Large intestine (tissue), 3 donors: ENCODE measurements at regions not wholly inside any gene's neighbourhood (a gene's known extent, or its start where the extent isn't known, plus 50 kb on each side); places are given as distances from the start of the nearest gene placed in this dataset.

ENCODE experiments used
- DNase-seq, 2 donors: peaks; one replicate each; pipeline versions ENCODE4 v3.0.0 to v3.0.0-alpha.2; 2013
- H3K27ac ChIP-seq: one replicate; pipeline ENCODE4 v1.5.1; 2013; ENCODE audit warnings: low read length
- H3K27me3 ChIP-seq: 2 replicates; pipeline ENCODE4 v1.6.1; 2013; ENCODE audit warnings: low read length; ENCODE audit not compliant: control insufficient read depth, insufficient read depth
- H3K36me3 ChIP-seq: 2 replicates; pipeline ENCODE4 v1.6.1; 2013; ENCODE audit warnings: low read length; ENCODE audit not compliant: control insufficient read depth, insufficient read depth
- H3K4me1 ChIP-seq: one replicate; pipeline ENCODE4 v1.6.1; 2013; ENCODE audit warnings: low read length; ENCODE audit not compliant: control insufficient read depth, insufficient read depth
- H3K4me3 ChIP-seq: one replicate; pipeline ENCODE4 v1.5.1; 2013; ENCODE audit warnings: low read length
- H3K9me3 ChIP-seq: one replicate; pipeline ENCODE4 v1.6.1; 2013; ENCODE audit warnings: mild to moderate bottlenecking, low read depth, low read length, moderate library complexity; ENCODE audit not compliant: control insufficient read depth
- WGBS: methylation state at CpG from one replicate; pipeline ENCODE4 v1.1.5; 2013; ENCODE audit warnings: low lambda C conversion rate; ENCODE audit not compliant: insufficient coverage; 5-methylcytosine and 5-hydroxymethylcytosine counted together

GRCh38 chr2:109070290-109070689 is 58.7 kb upstream of the SH3RF3 start:
- no peaks in the 10 kb centered on the region for H3K9me3 ChIP-seq
- DNase-seq: no peak
- H3K4me3 ChIP-seq: no peak overlapping the region
- no peaks in the 10 kb centered on the region for H3K27me3 ChIP-seq
- H3K36me3 ChIP-seq: no peaks in the 10 kb centered on the region
- H3K4me1 ChIP-seq: peaks cover 47% of the 10 kb centered on the region
- WGBS: no CpG with 5 or more reads among the region's 6 CpGs
- H3K27ac ChIP-seq: peak overlapping the region; percentile 84

DNA sequence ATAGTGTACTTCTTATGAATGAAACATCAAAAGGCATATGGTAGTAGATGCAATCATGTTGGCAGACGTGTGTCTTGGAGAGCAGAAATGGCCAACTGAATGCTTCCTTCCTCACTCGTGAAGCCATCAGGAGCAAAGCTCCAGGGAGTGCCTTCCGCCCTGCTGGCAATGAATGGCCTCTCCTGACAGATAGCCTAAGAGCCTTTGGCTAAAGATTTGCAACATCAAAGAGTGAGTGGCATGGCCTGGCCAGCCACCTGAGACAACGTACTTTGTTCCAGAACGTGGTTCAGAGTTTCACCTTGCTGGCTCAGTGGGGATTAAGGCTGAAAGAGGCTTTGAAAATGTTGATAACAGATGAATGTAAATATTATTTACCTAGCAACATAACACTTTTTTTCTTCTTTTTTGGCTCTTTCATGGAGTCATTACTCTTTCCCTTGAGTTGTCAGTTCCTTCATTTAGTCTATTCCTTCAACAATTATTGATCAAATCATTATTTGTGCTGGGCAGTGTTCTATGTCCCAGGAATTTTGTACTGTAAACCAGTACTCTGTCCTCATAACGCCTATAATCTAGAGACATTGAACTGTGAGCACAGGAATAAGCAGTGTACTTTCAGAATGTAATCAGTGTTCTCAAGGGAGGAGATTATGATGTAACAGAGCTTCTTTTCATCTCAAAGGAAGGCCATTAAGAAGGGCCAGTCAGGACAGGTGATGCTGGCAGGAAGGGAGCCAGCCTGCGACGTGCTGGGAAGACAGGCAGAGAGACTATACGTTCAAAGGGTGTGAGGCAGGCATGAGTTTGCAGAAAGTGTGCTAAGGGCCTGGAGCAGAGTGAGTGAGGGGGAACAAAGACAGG is 59.4 kb upstream of the SH3RF3 start:
- Histone ChIP-seq H3K4me3 (no peak overlapping the region), H3K27me3 (no peaks in the 10 kb centered on the region), H3K4me1 (peaks cover 54% of the 10 kb centered on the region), H3K27ac (peak overlapping the region; percentile 84), H3K36me3 (no peaks in the 10 kb centered on the region), H3K9me3 (no peaks in the 10 kb centered on the region)
- peak; percentile 82 to 92 for DNase-seq
- WGBS: 11% methylated on average over 1 of the region's 9 CpGs

DNA sequence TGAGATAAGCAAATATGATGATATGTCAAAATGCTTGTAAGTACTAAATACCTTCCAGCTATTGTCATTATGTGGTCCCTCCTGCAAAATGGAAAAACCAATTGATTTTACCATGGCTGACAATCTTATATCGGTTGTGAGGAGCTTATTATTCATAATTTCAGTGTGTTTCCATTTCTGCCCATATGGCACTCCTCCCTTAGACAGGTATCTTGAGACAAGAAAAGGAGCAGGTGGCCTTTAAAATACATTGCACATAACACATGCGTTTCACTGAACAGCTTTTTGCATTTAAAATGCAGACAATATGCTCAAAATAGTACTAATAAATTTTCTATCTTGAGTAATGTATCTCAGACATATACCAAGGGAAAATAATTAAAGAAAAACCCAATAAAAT is 60.2 kb upstream of the SH3RF3 start:
- H3K9me3 ChIP-seq: no peaks in the 10 kb centered on the region
- no peak for DNase-seq
- peaks cover 57% of the 10 kb centered on the region for H3K4me1 ChIP-seq
- H3K27me3 ChIP-seq: no peaks in the 10 kb centered on the region
- no peaks in the 10 kb centered on the region for H3K36me3 ChIP-seq
- H3K27ac ChIP-seq: peak overlapping the region; percentile 84
- no peak overlapping the region for H3K4me3 ChIP-seq
- no CpG with 5 or more reads among the region's 2 CpGs for WGBS

DNA sequence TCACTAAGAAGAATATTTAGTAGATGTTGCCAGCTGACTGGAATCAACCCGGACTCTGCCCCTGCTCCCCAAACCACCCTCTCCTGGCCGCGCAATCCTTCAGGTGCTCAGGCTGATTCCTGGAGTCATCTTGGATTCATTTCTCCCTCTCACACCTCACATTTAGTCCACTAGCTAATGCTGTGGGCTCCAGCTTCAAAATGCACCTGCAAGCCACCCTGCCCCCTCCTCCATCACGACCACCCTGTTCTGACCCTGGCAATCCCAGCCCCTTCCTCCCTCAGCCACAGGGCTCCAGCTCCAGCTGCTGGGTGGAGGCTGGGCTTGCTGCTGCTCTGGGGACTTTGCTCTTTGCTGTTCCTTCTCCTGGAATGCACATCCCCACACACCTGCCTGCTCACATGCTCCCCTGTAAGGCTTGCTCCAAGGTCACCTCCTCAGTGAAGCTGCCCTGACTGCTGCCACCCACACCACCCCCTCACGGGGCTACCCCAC is 61.3 kb upstream of the SH3RF3 start:
- Histone ChIP-seq H3K9me3 (no peaks in the 10 kb centered on the region), H3K36me3 (no peaks in the 10 kb centered on the region), H3K4me1 (peaks cover 66% of the 10 kb centered on the region), H3K27me3 (no peaks in the 10 kb centered on the region), H3K27ac (peak overlapping the region; percentile 84), H3K4me3 (no peak overlapping the region)
- no CpG with 5 or more reads among the region's 5 CpGs for WGBS
- DNase-seq: peak; percentile 75 to 91

- H3K4me3 ChIP-seq: no peak overlapping the region
- no peak for DNase-seq
- peaks cover 71% of the 10 kb centered on the region for H3K4me1 ChIP-seq
- H3K27me3 ChIP-seq: no peaks in the 10 kb centered on the region
- 100% methylated on average over 1 of the region's 19 CpGs for WGBS
- peak overlapping the region; percentile 84 for H3K27ac ChIP-seq
- no peaks in the 10 kb centered on the region for H3K36me3 ChIP-seq
- H3K9me3 ChIP-seq: no peaks in the 10 kb centered on the region
Observed at GRCh38 chr2:109066917-109067597, 61.9 kb upstream of the SH3RF3 start.

DNA sequence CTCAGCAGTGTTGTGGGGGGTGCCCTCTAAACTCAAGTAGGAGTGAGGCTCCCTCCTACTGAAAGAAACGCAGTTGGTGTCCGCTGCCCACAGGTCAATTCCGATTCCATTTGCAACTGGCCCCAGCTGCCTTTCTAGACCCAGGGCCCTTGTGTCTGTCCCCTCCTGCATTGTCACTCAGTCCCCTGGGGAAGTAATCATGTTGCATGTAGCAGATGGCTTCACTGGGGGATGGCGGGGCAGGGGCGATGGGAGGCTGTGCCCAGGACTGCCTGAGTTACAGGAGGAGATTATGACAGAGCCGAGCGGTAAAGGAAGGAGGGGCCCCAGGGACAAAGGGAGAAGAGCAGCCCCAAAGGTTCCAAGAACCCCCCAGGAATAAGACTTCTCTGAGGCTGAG is 62.5 kb upstream of the SH3RF3 start:
- no peak for DNase-seq
- H3K4me1 ChIP-seq: peaks cover 76% of the 10 kb centered on the region
- H3K27me3 ChIP-seq: no peaks in the 10 kb centered on the region
- peak overlapping the region; percentile 84 for H3K27ac ChIP-seq
- WGBS: no CpG with 5 or more reads among the region's 7 CpGs
- no peaks in the 10 kb centered on the region for H3K36me3 ChIP-seq
- no peak overlapping the region for H3K4me3 ChIP-seq
- no peaks in the 10 kb centered on the region for H3K9me3 ChIP-seq

GRCh38 chr2:109065391-109065734 is 63.6 kb upstream of the SH3RF3 start:
- no CpG with 5 or more reads among the region's 7 CpGs for whole genome bisulfite sequencing
- no peaks in the 10 kb centered on the region for H3K9me3 ChIP-seq
- no peaks in the 10 kb centered on the region for H3K27me3 ChIP-seq
- H3K27ac ChIP-seq: peak overlapping the region; percentile 38
- DNase-seq: no peak
- peaks cover 78% of the 10 kb centered on the region for H3K4me1 ChIP-seq
- H3K36me3 ChIP-seq: no peaks in the 10 kb centered on the region
- no peak overlapping the region for H3K4me3 ChIP-seq

- H3K36me3 ChIP-seq: no peaks in the 10 kb centered on the region
- H3K27me3 ChIP-seq: no peaks in the 10 kb centered on the region
- WGBS: 80% methylated on average over 2 of the region's 4 CpGs
- no peaks in the 10 kb centered on the region for H3K9me3 ChIP-seq
- no peak overlapping the region for H3K4me3 ChIP-seq
- peaks cover 73% of the 10 kb centered on the region for H3K4me1 ChIP-seq
- peak; percentile 39 to 73 for DNase-seq
- peak overlapping the region; percentile 38 for H3K27ac ChIP-seq
Observed at GRCh38 chr2:109064660-109065390, 64.2 kb upstream of the SH3RF3 start.

DNA sequence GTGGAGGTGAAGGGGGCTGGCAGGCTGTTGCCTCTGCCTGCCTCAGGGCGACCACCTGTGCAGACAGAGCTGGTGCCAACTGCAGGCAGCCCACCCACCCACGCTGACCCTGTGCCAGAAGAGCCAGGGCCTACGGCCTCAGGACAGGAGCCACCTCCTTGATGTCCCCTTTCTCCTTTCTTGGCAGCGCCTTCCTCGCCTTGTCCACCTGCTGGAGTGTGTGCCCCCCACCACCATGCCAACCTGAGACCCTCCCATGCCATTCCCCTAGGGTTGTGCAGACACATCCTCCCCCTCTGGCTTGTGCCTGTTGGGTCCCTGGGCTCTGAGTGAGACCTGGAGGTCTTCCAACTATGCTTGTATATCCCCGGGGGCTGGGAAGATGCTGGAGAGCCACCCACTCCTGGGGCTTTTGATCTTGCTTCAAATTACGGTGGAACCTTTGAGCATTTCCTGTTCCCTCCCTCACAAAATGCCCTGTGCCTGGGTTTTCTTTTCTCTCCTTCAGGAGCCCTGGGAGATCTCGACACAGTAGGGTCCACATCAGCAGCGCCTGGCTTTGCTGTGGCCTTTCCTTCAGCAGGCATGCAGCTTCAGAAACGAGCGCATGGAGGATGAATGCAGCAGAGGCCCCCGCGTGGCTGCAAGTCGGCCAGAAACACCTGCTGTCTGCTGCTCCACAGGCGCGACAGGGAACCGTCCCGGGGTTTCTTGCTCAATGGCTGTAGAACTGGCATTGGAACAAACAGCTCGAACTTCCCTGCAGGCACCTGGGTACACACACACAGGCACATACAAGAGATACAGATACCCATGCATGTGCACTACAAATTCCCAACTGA is 65.9 kb upstream of the SH3RF3 start:
- peak in 1 of 2 donors; percentile 19 for DNase-seq
- Histone ChIP-seq H3K36me3 (no peaks in the 10 kb centered on the region), H3K27me3 (no peaks in the 10 kb centered on the region), H3K9me3 (no peaks in the 10 kb centered on the region), H3K27ac (peak overlapping the region; percentile 81), H3K4me3 (no peak overlapping the region), H3K4me1 (peaks cover 57% of the 10 kb centered on the region)
- WGBS: no CpG with 5 or more reads among the region's 19 CpGs
